ENCODE measurements at regions not wholly inside any gene's neighbourhood (a gene's known extent, or its start where the extent isn't known, plus 50 kb on each side); places are given as distances from the start of the nearest gene placed in this dataset.

- Mint-ChIP-seq H3K27ac (no peak overlapping the region), H3K36me3 (ENCODE audit: low read depth) (no peaks in the 10 kb centered on the region), H3K4me3 (peak overlapping the region; percentile 86), H3K27me3 (peaks cover 83% of the 10 kb centered on the region), H3K4me1 (peaks cover 23% of the 10 kb centered on the region), H3K9me3 (peaks cover 6% of the 10 kb centered on the region)
- DNase-seq: peak; percentile 72
- intact Hi-C loops (cut with micrococcal nuclease): loop anchor here (1.0 kb wide), 2 partner anchors 9 to 24 kb away; no protein-coding TSS in a partner anchor
Observed at GRCh38 chr5:88666761-88667495, 216.1 kb downstream of the MEF2C start.

- DNase-seq: peak; percentile 58
- Mint-ChIP-seq H3K9me3 (peaks cover 3% of the 10 kb centered on the region), H3K36me3 (ENCODE audit: low read depth) (no peaks in the 10 kb centered on the region), H3K4me3 (peak overlapping the region; percentile 86), H3K27ac (no peak overlapping the region), H3K27me3 (peaks cover 84% of the 10 kb centered on the region), H3K4me1 (peaks cover 27% of the 10 kb centered on the region)
- intact Hi-C loops (cut with micrococcal nuclease): loop anchor here (1.0 kb wide), 1 partner anchor 11 kb away; no protein-coding TSS in a partner anchor
Observed at GRCh38 chr5:88665750-88666215, 217.2 kb downstream of the MEF2C start.

GRCh38 chr5:88664645-88665044 lies 218.3 kb downstream of the MEF2C start:
- peaks cover 2% of the 10 kb centered on the region for H3K36me3 Mint-ChIP-seq (ENCODE audit: low read depth)
- H3K9me3 Mint-ChIP-seq: peaks cover 7% of the 10 kb centered on the region
- peaks cover 30% of the 10 kb centered on the region for H3K4me1 Mint-ChIP-seq
- intact Hi-C loops (cut with micrococcal nuclease): no loop called here
- H3K27ac Mint-ChIP-seq: no peak overlapping the region
- no peak overlapping the region for H3K4me3 Mint-ChIP-seq
- peaks cover 82% of the 10 kb centered on the region for H3K27me3 Mint-ChIP-seq
- no peak for DNase-seq

GRCh38 chr5:88663793-88664216 lies 219.2 kb downstream of the MEF2C start:
- Mint-ChIP-seq H3K36me3 (ENCODE audit: low read depth) (peaks cover 2% of the 10 kb centered on the region), H3K4me1 (peaks cover 30% of the 10 kb centered on the region), H3K27me3 (peaks cover 84% of the 10 kb centered on the region), H3K27ac (no peak overlapping the region), H3K4me3 (no peak overlapping the region), H3K9me3 (peaks cover 7% of the 10 kb centered on the region)
- no peak for DNase-seq
- intact Hi-C loops (cut with micrococcal nuclease): no loop called here

GRCh38 chr5:88662846-88663245 lies 220.1 kb downstream of the MEF2C start:
- no peak overlapping the region for H3K27ac Mint-ChIP-seq
- intact Hi-C loops (cut with micrococcal nuclease): no loop called here
- DNase-seq: no peak
- H3K4me3 Mint-ChIP-seq: no peak overlapping the region
- peaks cover 80% of the 10 kb centered on the region for H3K27me3 Mint-ChIP-seq
- H3K36me3 Mint-ChIP-seq (ENCODE audit: low read depth): peaks cover 2% of the 10 kb centered on the region
- peaks cover 28% of the 10 kb centered on the region for H3K4me1 Mint-ChIP-seq
- H3K9me3 Mint-ChIP-seq: peaks cover 7% of the 10 kb centered on the region

GRCh38 chr5:88661806-88662207 lies 221.2 kb downstream of the MEF2C start:
- peaks cover 7% of the 10 kb centered on the region for H3K9me3 Mint-ChIP-seq
- intact Hi-C loops (cut with micrococcal nuclease): loop anchor here (2.0 kb wide), 1 partner anchor 13 kb away; no protein-coding TSS in a partner anchor
- H3K27ac Mint-ChIP-seq: no peak overlapping the region
- peaks cover 71% of the 10 kb centered on the region for H3K27me3 Mint-ChIP-seq
- H3K4me3 Mint-ChIP-seq: no peak overlapping the region
- peaks cover 20% of the 10 kb centered on the region for H3K4me1 Mint-ChIP-seq
- no peak for DNase-seq
- peaks cover 2% of the 10 kb centered on the region for H3K36me3 Mint-ChIP-seq (ENCODE audit: low read depth)

GRCh38 chr5:88660947-88661805 lies 221.8 kb downstream of the MEF2C start:
- Mint-ChIP-seq H3K36me3 (ENCODE audit: low read depth) (peaks cover 2% of the 10 kb centered on the region), H3K4me1 (peaks cover 13% of the 10 kb centered on the region), H3K4me3 (peak overlapping the region; percentile 75), H3K27me3 (peaks cover 67% of the 10 kb centered on the region), H3K27ac (no peak overlapping the region), H3K9me3 (peaks cover 7% of the 10 kb centered on the region)
- DNase-seq: peak; percentile 76
- intact Hi-C loops (cut with micrococcal nuclease): loop anchor here (2.0 kb wide), 1 partner anchor 14 kb away; no protein-coding TSS in a partner anchor

GRCh38 chr5:88660264-88660946 lies 222.6 kb downstream of the MEF2C start:
- Mint-ChIP-seq H3K4me3 (peak overlapping the region; percentile 37), H3K27ac (peak overlapping the region; percentile 48), H3K4me1 (peaks cover 7% of the 10 kb centered on the region), H3K36me3 (ENCODE audit: low read depth) (peaks cover 2% of the 10 kb centered on the region), H3K27me3 (peaks cover 60% of the 10 kb centered on the region), H3K9me3 (peaks cover 4% of the 10 kb centered on the region)
- peak; percentile 57 for DNase-seq
- intact Hi-C loops (cut with micrococcal nuclease): loop anchor here (2.0 kb wide), 1 partner anchor 14 kb away; no protein-coding TSS in a partner anchor

GRCh38 chr5:88659529-88660263 lies 223.3 kb downstream of the MEF2C start:
- peak; percentile 53 for DNase-seq
- peaks cover 2% of the 10 kb centered on the region for H3K36me3 Mint-ChIP-seq (ENCODE audit: low read depth)
- H3K27me3 Mint-ChIP-seq: peaks cover 54% of the 10 kb centered on the region
- H3K27ac Mint-ChIP-seq: peak overlapping the region; percentile 48
- peaks cover 4% of the 10 kb centered on the region for H3K9me3 Mint-ChIP-seq
- H3K4me1 Mint-ChIP-seq: peaks cover 7% of the 10 kb centered on the region
- peak overlapping the region; percentile 37 for H3K4me3 Mint-ChIP-seq
- intact Hi-C loops (cut with micrococcal nuclease): loop anchor here (2.0 kb wide), 1 partner anchor 15 kb away; no protein-coding TSS in a partner anchor

GRCh38 chr5:88658886-88659285 lies 224.1 kb downstream of the MEF2C start:
- H3K36me3 Mint-ChIP-seq (ENCODE audit: low read depth): peaks cover 2% of the 10 kb centered on the region
- no peak for DNase-seq
- H3K4me1 Mint-ChIP-seq: peaks cover 7% of the 10 kb centered on the region
- no peak overlapping the region for H3K27ac Mint-ChIP-seq
- H3K9me3 Mint-ChIP-seq: peaks cover 4% of the 10 kb centered on the region
- H3K4me3 Mint-ChIP-seq: no peak overlapping the region
- intact Hi-C loops (cut with micrococcal nuclease): no loop called here
- peaks cover 48% of the 10 kb centered on the region for H3K27me3 Mint-ChIP-seq

- H3K27me3 Mint-ChIP-seq: peaks cover 41% of the 10 kb centered on the region
- no peak for DNase-seq
Observed at GRCh38 chr5:88657906-88658775, 224.8 kb downstream of the MEF2C start.

GRCh38 chr5:88657136-88657535 lies 225.8 kb downstream of the MEF2C start:
- no peak for DNase-seq
- H3K9me3 Mint-ChIP-seq: peaks cover 4% of the 10 kb centered on the region
- H3K27ac Mint-ChIP-seq: no peak overlapping the region
- no peak overlapping the region for H3K4me3 Mint-ChIP-seq
- peaks cover 34% of the 10 kb centered on the region for H3K27me3 Mint-ChIP-seq
- peaks cover 7% of the 10 kb centered on the region for H3K4me1 Mint-ChIP-seq
- intact Hi-C loops (cut with micrococcal nuclease): no loop called here
- peaks cover 2% of the 10 kb centered on the region for H3K36me3 Mint-ChIP-seq (ENCODE audit: low read depth)

More at GRCh38 chr5:88657906-88658775, 224.8 kb downstream of the MEF2C start:
- Mint-ChIP-seq H3K36me3 (ENCODE audit: low read depth) (peaks cover 2% of the 10 kb centered on the region), H3K9me3 (peaks cover 4% of the 10 kb centered on the region), H3K27ac (no peak overlapping the region), H3K4me3 (no peak overlapping the region), H3K4me1 (peaks cover 7% of the 10 kb centered on the region)
- intact Hi-C loops (cut with micrococcal nuclease): no loop called here
